ENCODE measurements at regions not wholly inside any gene's neighbourhood (a gene's known extent, or its start where the extent isn't known, plus 50 kb on each side); places are given as distances from the start of the nearest gene placed in this dataset.

GRCh38 chr1:29793101-29793546, 556.8 kb downstream of the PTPRU start:
- TF ChIP-seq ATF3 (IDR thresholded peaks at IDR 0.05) (no peak), CTCF (IDR thresholded peaks at IDR 0.05 in 2 of 3, conservative IDR thresholded peaks at IDR 0.05 in 1 of 3; ENCODE audit: borderline replicate concordance in 1 of 3, insufficient read depth in 1 of 3, low read depth in 2 of 3, low read length in 2 of 3) (peak; percentile 85 to 92 (median 90)), POLR2AphosphoS5 (IDR thresholded peaks at IDR 0.05; ENCODE audit: low read depth, low read length) (no peak), POLR2A (IDR thresholded peaks at IDR 0.05; ENCODE audit: borderline replicate concordance, extremely low read depth, insufficient read depth, insufficient read length) (no peak), REST (IDR thresholded peaks at IDR 0.05; ENCODE audit: low read depth) (no peak), EZH2 (IDR thresholded peaks at IDR 0.05) (no peak), EZH2phosphoT487 (IDR thresholded peaks at IDR 0.05; ENCODE audit: borderline replicate concordance) (no peak), SP1 (IDR thresholded peaks at IDR 0.05; ENCODE audit: low read depth) (no peak), SRF (IDR thresholded peaks at IDR 0.05; ENCODE audit: low read depth) (no peak), CBX3 (IDR thresholded peaks at IDR 0.05; ENCODE audit: low read depth) (no peak), CEBPB (IDR thresholded peaks at IDR 0.05; ENCODE audit: low read depth) (peak; percentile 92), JUND (IDR thresholded peaks at IDR 0.05) (no peak)

Measured in HCT116 (cell line).